ENCODE measurements at regions not wholly inside any gene's neighbourhood (a gene's known extent, or its start where the extent isn't known, plus 50 kb on each side); places are given as distances from the start of the nearest gene placed in this dataset.

- TF ChIP-seq ZBTB33 (IDR thresholded peaks at IDR 0.05) (no peak), FOXA1 (IDR thresholded peaks at IDR 0.05) (no peak), NR2F2 (IDR thresholded peaks at IDR 0.05) (no peak), HNF4A (conservative IDR thresholded peaks at IDR 0.05) (no peak), GABPA (IDR thresholded peaks at IDR 0.05 in 1 of 2, conservative IDR thresholded peaks at IDR 0.05 in 1 of 2) (no peak), TAF1 (conservative IDR thresholded peaks at IDR 0.05) (no peak), FOXA2 (IDR thresholded peaks at IDR 0.05) (no peak), MAX (IDR thresholded peaks at IDR 0.05) (no peak), CTCF (IDR thresholded peaks at IDR 0.05; ENCODE audit: low read depth, low read length, missing input control) (no peak), ATF3 (IDR thresholded peaks at IDR 0.05) (no peak), JUND (IDR thresholded peaks at IDR 0.05) (no peak), HNF4G (IDR thresholded peaks at IDR 0.05) (no peak), YY1 (IDR thresholded peaks at IDR 0.05) (no peak), REST (IDR thresholded peaks at IDR 0.05) (no peak), SP1 (IDR thresholded peaks at IDR 0.05) (no peak), EGR1 (IDR thresholded peaks at IDR 0.05; ENCODE audit: low read depth in 2 of 2) (no peak), RAD21 (IDR thresholded peaks at IDR 0.05) (no peak), RXRA (IDR thresholded peaks at IDR 0.05) (no peak)
- DNase-seq (ENCODE audit: low spot score): no peak
- H3K27ac ChIP-seq (ENCODE audit: low read depth in 1 of 2, low read length in 2 of 2): no peak overlapping the region
- H3K27me3 ChIP-seq (ENCODE audit: control insufficient read depth in 4 of 4, insufficient read depth in 4 of 4, low read length in 3 of 4): peaks cover 0 to 2% (median 0%) of the 10 kb centered on the region in 4 donors
- H3K36me3 ChIP-seq (ENCODE audit: control insufficient read depth in 4 of 4, insufficient read depth in 3 of 4, low read depth in 1 of 4, low read length in 3 of 4): no peaks in the 10 kb centered on the region
- H3K4me1 ChIP-seq (ENCODE audit: control insufficient read depth in 4 of 4, insufficient read depth in 4 of 4, low read length in 3 of 4): no peaks in the 10 kb centered on the region
- peaks cover 0 to 3% (median 1%) of the 10 kb centered on the region in 4 donors for H3K9me3 ChIP-seq (ENCODE audit: control insufficient read depth in 4 of 4, low read length in 3 of 4)
- no peak overlapping the region for H3K4me3 ChIP-seq (ENCODE audit: low read depth in 1 of 3, low read length in 3 of 3)
- WGBS: 39% methylated on average over 1 of the region's 1 CpG
- no peak overlapping the region for H3K9ac ChIP-seq (ENCODE audit: low read depth in 1 of 2, low read length in 2 of 2)
Measured at GRCh38 chr10:52662256-52662655, 110.3 kb downstream of the MBL2 start.
